ENCODE measurements at regions not wholly inside any gene's neighbourhood (a gene's known extent, or its start where the extent isn't known, plus 50 kb on each side); places are given as distances from the start of the nearest gene placed in this dataset.
"Not testable (repeated sequence)": the region's sequence is repeated elsewhere in the genome, so short reads cannot be mapped to it uniquely, and the experiment has no call there.

- H3K4me3 ChIP-seq; H3K36me3 ChIP-seq; H3K9me3 ChIP-seq (replicated peaks); intact Hi-C loops (cut with micrococcal nuclease); DNase-seq; H3K4me1 ChIP-seq; H3K27ac ChIP-seq (replicated peaks): not testable (repeated sequence)
- peaks cover 88% of the 10 kb centered on the region for H3K27me3 ChIP-seq (ENCODE audit: low read depth)
Measured at GRCh38 chr14:106197264-106197663, 670.9 kb downstream of the TMEM121 start.

- Histone ChIP-seq H3K27ac (replicated peaks) (no peak overlapping the region), H3K27me3 (ENCODE audit: low read depth) (peaks cover 88% of the 10 kb centered on the region), H3K9me3 (replicated peaks) (no peaks in the 10 kb centered on the region), H3K4me3 (no peak overlapping the region), H3K36me3 (no peaks in the 10 kb centered on the region), H3K4me1 (no peaks in the 10 kb centered on the region)
- TF ChIP-seq CTCF (IDR thresholded peaks at IDR 0.05; ENCODE audit: borderline replicate concordance), result no peak
- DNase-seq, result no peak
- intact Hi-C loops (cut with micrococcal nuclease), result no loop called here
Measured at GRCh38 chr14:106199097-106199496, 672.7 kb downstream of the TMEM121 start.

- Histone ChIP-seq H3K27me3 (ENCODE audit: low read depth) (peaks cover 88% of the 10 kb centered on the region), H3K9me3 (replicated peaks) (no peaks in the 10 kb centered on the region), H3K4me1 (no peaks in the 10 kb centered on the region), H3K4me3 (no peak overlapping the region), H3K36me3 (no peaks in the 10 kb centered on the region), H3K27ac (replicated peaks) (no peak overlapping the region)
- intact Hi-C loops (cut with micrococcal nuclease), result no loop called here
- no peak for TF ChIP-seq CTCF (IDR thresholded peaks at IDR 0.05; ENCODE audit: borderline replicate concordance)
- no peak for DNase-seq
Measured at GRCh38 chr14:106200541-106201315, 674.3 kb downstream of the TMEM121 start.

GRCh38 chr14:106201376-106201775 is 675.0 kb downstream of the TMEM121 start:
- H3K4me3 ChIP-seq, result no peak overlapping the region
- H3K27ac ChIP-seq (replicated peaks), result no peak overlapping the region
- H3K36me3 ChIP-seq, result no peaks in the 10 kb centered on the region
- no peaks in the 10 kb centered on the region for H3K4me1 ChIP-seq
- TF ChIP-seq CTCF (IDR thresholded peaks at IDR 0.05; ENCODE audit: borderline replicate concordance), result no peak
- DNase-seq, result no peak
- intact Hi-C loops (cut with micrococcal nuclease), result no loop called here
- peaks cover 86% of the 10 kb centered on the region for H3K27me3 ChIP-seq (ENCODE audit: low read depth)
- H3K9me3 ChIP-seq (replicated peaks), result no peaks in the 10 kb centered on the region

GRCh38 chr14:106203438-106203837 is 677.1 kb downstream of the TMEM121 start:
- Histone ChIP-seq H3K27ac (replicated peaks) (no peak overlapping the region), H3K36me3 (no peaks in the 10 kb centered on the region), H3K27me3 (ENCODE audit: low read depth) (peaks cover 86% of the 10 kb centered on the region), H3K9me3 (replicated peaks) (no peaks in the 10 kb centered on the region), H3K4me1 (no peaks in the 10 kb centered on the region), H3K4me3 (no peak overlapping the region)
- no peak for TF ChIP-seq CTCF (IDR thresholded peaks at IDR 0.05; ENCODE audit: borderline replicate concordance)
- DNase-seq, result no peak
- intact Hi-C loops (cut with micrococcal nuclease), result no loop called here

GRCh38 chr14:106204063-106204462 is 677.7 kb downstream of the TMEM121 start:
- Histone ChIP-seq H3K27me3 (ENCODE audit: low read depth) (peaks cover 86% of the 10 kb centered on the region), H3K4me1 (no peaks in the 10 kb centered on the region), H3K9me3 (replicated peaks) (no peaks in the 10 kb centered on the region), H3K27ac (replicated peaks) (no peak overlapping the region), H3K4me3 (no peak overlapping the region), H3K36me3 (no peaks in the 10 kb centered on the region)
- TF ChIP-seq CTCF (IDR thresholded peaks at IDR 0.05; ENCODE audit: borderline replicate concordance), result no peak
- intact Hi-C loops (cut with micrococcal nuclease), result no loop called here
- no peak for DNase-seq
